HG02759 (cell line): ENCODE measurements at regions not wholly inside any gene's neighbourhood (a gene's known extent, or its start where the extent isn't known, plus 50 kb on each side); places are given as distances from the start of the nearest gene placed in this dataset.
"Not testable (repeated sequence)": the region's sequence is repeated elsewhere in the genome, so short reads cannot be mapped to it uniquely, and the experiment has no call there.

ENCODE experiments used
- ATAC-seq: cut with Tn5 transposase; IDR thresholded peaks from one replicate; pipeline ENCODE4 v1.9.1; 2021; ENCODE audit warnings: mild to moderate bottlenecking, moderate library complexity; ENCODE audit not compliant: unreplicated experiment

DNA sequence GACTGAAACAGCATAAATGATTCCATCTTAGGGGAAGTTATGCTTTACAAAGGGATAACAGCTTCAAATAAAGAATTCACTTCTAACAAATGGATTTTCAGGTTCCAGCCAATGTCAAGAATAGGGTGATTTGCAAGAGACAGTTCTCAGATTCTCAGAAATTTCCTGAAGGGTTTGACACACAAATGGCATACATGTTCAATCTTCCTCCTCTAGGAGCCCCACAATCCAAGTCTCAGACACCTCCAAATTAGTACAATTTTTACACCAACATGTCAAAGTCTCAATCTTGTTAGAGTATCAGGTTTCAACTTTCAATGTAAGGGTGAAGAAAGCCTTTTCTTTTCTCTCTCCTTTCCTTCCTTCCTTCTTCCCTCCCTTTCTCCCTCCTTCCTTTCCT lies 996.6 kb downstream of the TLE1 start:
- no peak for ATAC-seq

DNA sequence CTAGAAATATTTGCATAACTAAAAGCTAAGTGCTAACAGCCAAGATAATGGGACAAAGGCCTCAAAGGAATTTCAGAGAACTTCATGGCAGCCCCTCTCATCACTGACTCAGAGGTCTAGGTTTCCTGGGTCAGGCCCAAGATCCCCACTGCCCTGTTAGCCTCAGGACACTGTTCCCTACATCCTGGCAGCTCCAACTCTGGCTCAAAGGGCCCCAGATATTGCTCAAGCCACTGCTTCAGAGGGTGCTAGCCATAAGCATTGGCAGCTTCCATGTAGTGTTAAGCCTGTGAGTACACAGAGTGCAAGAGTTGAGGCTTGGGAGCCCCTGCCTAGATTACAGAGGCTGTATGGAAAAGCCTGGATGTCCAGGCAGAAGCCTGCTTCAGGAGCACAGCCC lies 998.1 kb downstream of the TLE1 start:
- ATAC-seq = no peak

- ATAC-seq = no peak
Observed at GRCh38 chr9:80690349-80690939, 998.9 kb downstream of the TLE1 start.

DNA sequence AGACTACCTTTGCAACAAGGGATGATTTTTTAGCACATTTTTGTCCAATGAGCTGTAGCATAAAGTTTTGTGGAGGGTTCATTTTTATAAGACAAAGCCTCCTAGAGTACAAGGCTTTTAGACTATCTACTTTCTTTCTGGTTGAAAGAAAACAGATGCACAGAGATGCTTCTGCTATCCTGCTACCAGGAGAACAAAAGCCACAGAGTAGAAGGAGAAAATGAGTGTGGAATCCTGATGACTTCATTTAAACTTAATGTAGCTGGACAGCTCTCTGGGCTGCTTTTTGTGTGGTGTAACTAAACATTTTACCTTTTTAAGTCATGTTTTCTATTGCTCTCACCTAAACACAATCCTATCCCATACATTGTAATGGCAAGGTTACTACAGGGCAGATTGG lies 1009.4 kb downstream of the TLE1 start:
- ATAC-seq = no peak

GRCh38 chr9:80678906-80679305 lies 1010.4 kb downstream of the TLE1 start:
- no peak for ATAC-seq

DNA sequence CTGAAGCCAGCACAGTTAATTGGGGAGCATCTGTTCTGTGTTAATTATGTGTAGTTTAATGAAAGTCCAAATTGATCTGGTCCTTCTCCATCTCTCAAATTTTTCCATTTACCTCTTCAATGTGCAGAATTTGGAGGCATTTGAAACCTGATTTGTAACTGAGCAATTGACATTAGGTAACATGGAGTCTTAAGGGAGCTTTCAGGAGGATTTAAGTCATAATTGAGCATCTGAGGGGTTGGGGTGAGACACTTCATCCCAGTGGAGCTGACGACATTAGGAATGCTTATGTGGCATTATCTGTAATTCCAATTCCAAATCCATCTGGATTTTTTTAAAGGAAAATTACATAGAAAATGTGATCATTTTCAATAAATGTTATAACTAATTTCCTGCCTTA lies 1015.9 kb downstream of the TLE1 start:
- ATAC-seq = no peak

- ATAC-seq = no peak
Observed at GRCh38 chr9:80665479-80665878, 1023.9 kb downstream of the TLE1 start.

DNA sequence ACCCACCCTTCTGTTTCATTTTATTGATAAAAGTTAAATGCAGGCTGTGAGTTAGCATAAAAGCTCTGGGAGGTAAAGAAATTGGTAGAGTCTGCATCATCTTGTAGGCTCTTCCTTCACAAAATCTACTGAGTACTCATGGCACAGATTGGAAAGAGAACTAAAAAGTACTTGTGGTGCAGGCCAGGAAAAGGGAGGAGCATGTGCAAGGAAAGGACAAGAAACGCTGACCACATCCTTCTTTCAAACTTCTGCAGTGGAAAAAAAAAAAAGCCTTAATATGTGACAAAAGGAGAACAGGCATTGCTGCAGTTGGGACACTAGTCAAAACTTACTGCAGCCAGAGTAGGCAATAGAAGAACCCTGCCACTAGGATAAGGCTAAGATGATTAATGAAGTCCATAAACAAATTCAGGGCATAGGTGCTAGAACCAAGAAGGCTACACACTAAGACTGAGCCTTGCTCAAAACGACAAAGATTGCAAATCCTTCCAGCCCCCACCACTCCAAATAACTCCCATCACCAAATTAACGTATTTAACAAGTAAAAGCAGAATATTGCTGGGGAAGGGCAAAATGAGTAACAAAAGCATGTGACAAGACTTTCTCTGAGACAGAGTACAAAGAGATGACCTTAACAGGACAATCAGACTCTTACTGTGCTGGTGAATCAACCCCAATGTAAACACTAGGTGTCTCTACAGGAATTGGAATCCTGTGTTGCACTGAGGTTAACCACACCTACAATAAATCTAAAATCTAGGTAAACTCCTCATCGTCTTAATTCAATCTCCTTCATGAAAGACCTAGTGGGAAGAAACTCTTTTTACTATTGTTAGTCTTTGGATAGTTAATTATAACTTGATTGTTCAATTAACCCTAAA lies 1024.8 kb downstream of the TLE1 start:
- no peak for ATAC-seq

- ATAC-seq = not testable (repeated sequence)
Observed at GRCh38 chr9:80659751-80660150, 1029.6 kb downstream of the TLE1 start.

DNA sequence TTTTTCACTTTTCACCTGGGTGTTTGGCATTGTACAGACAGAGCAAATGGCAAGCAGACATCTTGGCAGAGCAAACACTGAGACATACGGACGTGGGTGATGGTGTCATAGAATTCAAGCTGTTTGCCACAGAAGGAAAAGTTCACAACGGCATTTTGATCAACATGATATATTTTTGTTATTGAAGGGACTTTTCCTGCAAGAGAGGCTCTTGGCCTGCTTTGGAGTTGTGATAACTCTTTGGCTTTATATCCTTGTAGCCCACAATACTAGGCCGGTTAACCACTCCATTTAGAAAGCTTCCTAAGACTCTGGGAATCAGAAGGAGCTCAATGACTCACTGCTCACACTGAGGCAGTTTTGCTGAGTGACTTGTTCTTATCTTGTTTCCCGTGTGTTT lies 1038.3 kb downstream of the TLE1 start:
- ATAC-seq = no peak

- no peak for ATAC-seq
Observed at GRCh38 chr9:80649496-80649895, 1039.9 kb downstream of the TLE1 start.

DNA sequence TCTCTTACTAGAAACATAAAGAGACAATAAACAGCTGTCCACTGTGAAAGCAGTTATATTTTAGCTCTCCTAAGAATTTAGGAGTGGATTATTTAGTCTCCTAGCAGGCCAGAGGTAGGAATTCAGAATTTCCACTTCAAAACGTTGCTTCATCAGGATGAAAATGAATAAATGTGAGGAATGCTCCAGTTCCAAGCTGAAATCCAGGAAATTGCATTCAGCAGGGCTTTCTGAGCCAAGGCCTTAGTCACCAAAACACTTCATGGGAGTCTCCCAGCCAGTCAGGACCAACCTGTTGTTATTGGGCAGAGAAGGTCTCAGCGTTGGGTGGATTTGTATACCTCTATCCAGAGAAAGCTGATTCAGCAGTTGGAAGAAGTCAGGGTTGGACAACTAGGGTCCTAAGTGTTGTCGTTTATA lies 1040.3 kb downstream of the TLE1 start:
- ATAC-seq = no peak

- ATAC-seq = no peak
Observed at GRCh38 chr9:80648336-80648735, 1041.0 kb downstream of the TLE1 start.

- ATAC-seq = no peak
Observed at GRCh38 chr9:80646211-80646610, 1043.1 kb downstream of the TLE1 start.

DNA sequence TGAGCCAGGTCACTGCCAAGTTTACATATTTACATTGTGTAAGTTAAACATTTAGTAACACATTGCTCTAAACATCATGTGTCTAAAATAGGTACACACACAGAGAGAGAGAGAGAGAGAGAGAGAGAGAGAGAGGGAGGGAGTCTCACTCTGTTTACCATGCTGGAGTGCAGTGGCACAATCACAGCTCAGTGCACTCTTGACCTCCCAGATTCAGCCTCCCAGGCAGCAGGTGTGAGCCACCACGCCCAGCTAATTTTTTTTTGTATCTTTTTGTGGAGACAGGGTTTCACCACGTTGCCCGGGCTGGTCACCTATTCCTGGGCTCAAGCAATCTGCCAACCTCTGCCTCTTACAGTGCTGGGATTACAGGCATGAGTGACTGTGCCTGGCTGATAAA lies 1045.3 kb downstream of the TLE1 start:
- ATAC-seq = no peak

DNA sequence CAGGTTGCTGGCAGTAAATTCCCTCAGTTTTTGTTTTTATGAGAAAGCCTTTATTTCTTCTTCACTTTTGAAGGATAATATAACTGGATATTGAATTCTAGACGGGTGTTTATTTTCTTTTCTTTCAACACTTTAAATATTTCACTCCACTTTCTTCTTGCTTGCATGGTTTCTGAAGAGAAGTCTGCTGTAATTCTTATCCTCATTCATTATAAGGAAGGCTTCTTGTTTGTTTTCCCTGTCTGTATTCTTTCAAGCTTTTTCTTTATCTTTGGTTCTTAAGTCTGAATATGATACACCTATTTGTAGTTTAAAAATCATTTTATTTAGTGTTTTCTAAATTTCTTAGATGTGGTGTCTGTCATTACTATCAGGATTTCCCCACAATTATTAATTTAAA lies 1054.3 kb downstream of the TLE1 start:
- ATAC-seq = no peak

GRCh38 chr9:80632041-80632440 lies 1057.3 kb downstream of the TLE1 start:
- ATAC-seq = no peak

- ATAC-seq = no peak
Observed at GRCh38 chr9:80622508-80622907, 1050.7 kb downstream of the TLE4 start.

GRCh38 chr9:80619356-80619755 lies 1047.6 kb downstream of the TLE4 start:
- no peak for ATAC-seq

DNA sequence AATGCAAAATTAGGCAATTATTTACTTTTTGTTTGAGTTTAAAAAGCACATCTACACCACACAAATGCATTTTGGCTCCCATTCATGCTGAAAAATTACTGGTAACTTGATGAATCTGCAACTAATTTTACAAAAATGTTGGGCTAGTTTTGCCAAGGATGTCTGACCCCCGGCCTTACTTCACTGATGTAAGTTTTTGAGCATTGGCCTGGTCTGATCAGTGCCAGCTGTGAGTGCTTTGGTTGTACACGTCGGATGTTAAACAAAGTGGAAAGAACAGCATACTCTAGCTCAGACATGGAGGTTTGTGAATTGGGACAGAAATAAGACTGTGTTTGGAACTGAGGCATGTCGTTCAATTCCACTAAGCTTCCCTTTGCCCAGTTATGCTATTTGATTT lies 1044.2 kb downstream of the TLE4 start:
- no peak for ATAC-seq

DNA sequence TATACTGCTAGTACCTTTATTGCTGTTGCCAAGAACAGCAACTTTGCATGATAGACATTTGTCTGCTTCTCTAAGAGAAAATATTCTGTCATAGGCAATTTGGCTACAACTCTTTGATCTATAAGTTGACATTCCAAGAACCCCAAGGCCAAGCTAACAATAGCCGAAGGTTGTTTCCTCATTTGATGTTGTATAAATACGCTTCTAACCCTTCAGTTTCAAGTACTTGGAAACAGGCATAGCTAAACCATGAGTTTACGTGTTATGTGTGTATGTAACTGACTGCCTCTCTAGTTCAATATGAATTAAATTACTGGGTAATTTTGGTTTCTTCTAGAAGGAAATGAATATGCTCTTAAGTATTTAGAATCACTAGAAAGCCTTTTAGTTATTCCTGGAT lies 1034.0 kb downstream of the TLE4 start:
- no peak for ATAC-seq

DNA sequence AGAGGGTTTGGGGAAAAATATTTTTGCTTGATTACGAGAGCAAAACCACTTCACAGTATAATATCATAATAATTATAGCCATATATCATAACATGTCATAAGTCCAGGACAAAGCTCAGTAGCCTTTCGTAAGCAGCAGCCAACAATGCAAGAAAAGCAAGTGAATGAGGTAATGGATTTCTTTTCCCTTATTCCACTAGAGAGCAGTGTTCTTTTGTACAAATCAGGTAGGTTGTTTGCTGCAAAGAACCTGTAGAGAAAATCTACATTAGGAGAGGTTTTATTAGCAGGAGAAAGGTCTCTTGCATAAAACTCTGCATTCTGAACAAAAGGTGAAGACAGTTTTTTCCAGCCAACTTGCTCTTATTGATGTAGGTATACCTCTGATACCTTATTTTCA lies 1033.4 kb downstream of the TLE4 start:
- ATAC-seq = no peak

DNA sequence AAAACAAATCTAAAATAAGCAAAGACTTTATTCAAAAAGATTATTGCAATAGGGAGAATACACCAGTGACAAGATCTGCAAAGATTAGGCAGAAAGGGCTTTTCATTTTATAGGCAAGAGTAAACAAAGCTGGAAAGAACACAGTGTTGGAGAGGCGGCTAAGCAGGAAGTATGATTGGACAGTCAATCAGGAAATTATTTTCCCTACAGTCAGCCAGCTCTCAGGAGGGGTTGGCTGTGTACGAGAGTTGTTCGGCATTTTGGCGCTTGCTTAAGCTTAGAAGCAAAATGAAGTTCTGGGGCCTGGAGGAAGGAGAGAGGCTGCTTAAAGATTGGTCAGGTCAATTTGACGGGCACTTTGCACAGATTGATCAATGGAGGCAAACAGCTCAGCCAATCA lies 1030.5 kb downstream of the TLE4 start:
- no peak for ATAC-seq
